Spleen (tissue), 11 donors: ENCODE measurements at regions not wholly inside any gene's neighbourhood (a gene's known extent, or its start where the extent isn't known, plus 50 kb on each side); places are given as distances from the start of the nearest gene placed in this dataset.

ENCODE experiments used
- DNase-seq: peaks from one replicate; pipeline ENCODE4 v3.0.0-alpha.2; 2020
- H3K27ac ChIP-seq, 8 donors: fragments of 200-600 bp; sonication (generic) in 7 of 8; 1 replicate in 4 of 8; 2 replicates in 4 of 8; pipeline versions ENCODE4 v1.5.0 to v1.8.0; 2016 to 2021; ENCODE audit warnings: inconsistent platforms in 4 of 8, mild to moderate bottlenecking in 4 of 8, moderate library complexity in 1 of 8
- H3K27me3 ChIP-seq, 7 donors: fragments of 200-600 bp; sonication (generic) in 6 of 7; replicated peaks in 1 of 7; 1 replicate in 4 of 7; 2 replicates in 3 of 7; pipeline versions ENCODE4 v1.5.0 to v1.8.0; 2016 to 2021; ENCODE audit warnings: inconsistent platforms in 3 of 7, mild to moderate bottlenecking in 1 of 7
- H3K36me3 ChIP-seq, 6 donors: fragments of 200-600 bp; sonication (generic) in 5 of 6; 1 replicate in 4 of 6; 2 replicates in 2 of 6; pipeline versions ENCODE4 v1.5.0 to v1.8.0; 2016 to 2021; ENCODE audit warnings: inconsistent platforms in 2 of 6
- H3K4me1 ChIP-seq, 6 donors: fragments of 200-600 bp; sonication (generic) in 5 of 6; 1 replicate in 3 of 6; 2 replicates in 3 of 6; pipeline versions ENCODE4 v1.5.0 to v1.8.0; 2016 to 2021; ENCODE audit warnings: inconsistent platforms in 3 of 6
- H3K4me3 ChIP-seq, 8 donors: fragments of 200-600 bp; sonication (generic) in 7 of 8; 1 replicate in 4 of 8; 2 replicates in 4 of 8; pipeline versions ENCODE4 v1.5.0 to v1.8.0; 2016 to 2021; ENCODE audit warnings: inconsistent platforms in 4 of 8, mild to moderate bottlenecking in 4 of 8, moderate library complexity in 2 of 8
- H3K9me3 ChIP-seq, 8 donors: fragments of 200-600 bp; sonication (generic) in 7 of 8; 1 replicate in 4 of 8; 2 replicates in 4 of 8; pipeline versions ENCODE4 v1.5.0 to v1.8.0; 2016 to 2021; ENCODE audit warnings: inconsistent platforms in 4 of 8
- CTCF ChIP-seq, 11 experiments: fragments of 200-600 bp in 7 of 11; fragments of 450-650 bp in 4 of 11; sonication (generic) in 4 of 11; IDR thresholded peaks in 8 of 11; conservative IDR thresholded peaks in 3 of 11; 1 replicate in 7 of 11; 2 replicates in 4 of 11; pipeline versions ENCODE4 v1.4.0 to v1.8.0; 2016 to 2021; ENCODE audit warnings: antibody characterized with exemption in 11 of 11, inconsistent platforms in 4 of 11, mild to moderate bottlenecking in 1 of 11
- POLR2A ChIP-seq, 3 donors: fragments of 450-650 bp; IDR thresholded peaks; one replicate each; pipeline ENCODE4 v1.5.1; 2017; ENCODE audit warnings: antibody characterized with exemption in 3 of 3, mild to moderate bottlenecking in 1 of 3
- POLR2AphosphoS5 ChIP-seq, 3 donors: sonication (generic); formaldehyde crosslinking; IDR thresholded peaks; one replicate each; pipeline ENCODE4 v1.5.1; 2017; ENCODE audit warnings: antibody characterized with exemption in 3 of 3
- WGBS, 5 donors: extraction: QIAGEN DNeasy Blood & Tissue Kit in 3 of 5; methylation state at CpG; one replicate each; pipeline versions ENCODE4 v1.1.5 to v1.1.7; 2013 to 2018; 5-methylcytosine and 5-hydroxymethylcytosine counted together
- intact Hi-C: fragments of 100-400 bp; cut with DNase I; formaldehyde crosslinking; loops from one replicate; pipeline ENCODE4 v1.15.0; 2023; ENCODE audit warnings: low total_unique reads
- donor health status: healthy with polysubstance abuse.
- donor health status: DM: no; HTN: no; CAD: no; lungs with moderate emphysema.
- donor health status: DM: no; HTN: no; CAD: no.
- donor health status: Bipolar disorder and iron deficiency.
- donor health status: healthy.
- donor health status: DM: no; HTN: no; CAD: no.
- donor health status: DM: yes; HTN: yes; CAD: no.

GRCh38 chr4:175176710-175177109 is 258.6 kb downstream of the ADAM29 start:
- Histone ChIP-seq H3K27ac (no peak overlapping the region), H3K27me3 (no peaks in the 10 kb centered on the region), H3K4me3 (no peak overlapping the region), H3K4me1 (no peaks in the 10 kb centered on the region), H3K36me3 (no peaks in the 10 kb centered on the region), H3K9me3 (peaks cover 0 to 28% (median 8%) of the 10 kb centered on the region in 8 donors)
- DNase-seq: no peak
- WGBS, 5 donors: 71 to 78% (median 74%) methylated on average over 4 of the region's 4 CpGs
- TF ChIP-seq POLR2AphosphoS5 (IDR thresholded peaks at IDR 0.05): no peak
- TF ChIP-seq POLR2A (IDR thresholded peaks at IDR 0.05): no peak
- no peak for TF ChIP-seq CTCF (IDR thresholded peaks at IDR 0.05 in 8 of 11, conservative IDR thresholded peaks at IDR 0.05 in 3 of 11)
- intact Hi-C loops: no loop called here

- Histone ChIP-seq H3K27me3 (no peaks in the 10 kb centered on the region), H3K27ac (no peak overlapping the region), H3K4me1 (no peaks in the 10 kb centered on the region), H3K36me3 (no peaks in the 10 kb centered on the region), H3K9me3 (peaks cover 0 to 6% (median 0%) of the 10 kb centered on the region in 8 donors), H3K4me3 (no peak overlapping the region)
- intact Hi-C loops: no loop called here
- TF ChIP-seq POLR2A (IDR thresholded peaks at IDR 0.05) (no peak), CTCF (IDR thresholded peaks at IDR 0.05 in 8 of 11, conservative IDR thresholded peaks at IDR 0.05 in 3 of 11) (no peak), POLR2AphosphoS5 (IDR thresholded peaks at IDR 0.05) (no peak)
- 56 to 83% (median 66%) methylated on average over 3 of the region's 3 CpGs for WGBS, 5 donors
- no peak for DNase-seq
These were observed 272.5 kb downstream of the ADAM29 start for GRCh38 chr4:175190654-175191053.

- no peaks in the 10 kb centered on the region for H3K36me3 ChIP-seq
- H3K4me3 ChIP-seq: no peak overlapping the region
- no peaks in the 10 kb centered on the region for H3K4me1 ChIP-seq
- no peak overlapping the region for H3K27ac ChIP-seq
- no peaks in the 10 kb centered on the region for H3K27me3 ChIP-seq
- H3K9me3 ChIP-seq: peaks cover 0 to 3% (median 0%) of the 10 kb centered on the region in 8 donors
- no peak for TF ChIP-seq CTCF (IDR thresholded peaks at IDR 0.05 in 8 of 11, conservative IDR thresholded peaks at IDR 0.05 in 3 of 11)
- TF ChIP-seq POLR2A (IDR thresholded peaks at IDR 0.05): no peak
- no peak for TF ChIP-seq POLR2AphosphoS5 (IDR thresholded peaks at IDR 0.05)
- no peak for DNase-seq
- intact Hi-C loops: no loop called here
- WGBS, 5 donors: 67 to 78% (median 76%) methylated on average over 1 of the region's 1 CpG
These were observed 279.9 kb downstream of the ADAM29 start for GRCh38 chr4:175198056-175198455.

GRCh38 chr4:175215208-175215607 is 297.1 kb downstream of the ADAM29 start:
- Histone ChIP-seq H3K27me3 (no peaks in the 10 kb centered on the region), H3K4me1 (no peaks in the 10 kb centered on the region), H3K27ac (no peak overlapping the region), H3K4me3 (no peak overlapping the region), H3K36me3 (no peaks in the 10 kb centered on the region), H3K9me3 (peaks cover 0 to 66% (median 44%) of the 10 kb centered on the region in 8 donors)
- 88 to 96% (median 90%) methylated on average over 8 of the region's 8 CpGs for WGBS, 5 donors
- intact Hi-C loops: no loop called here
- no peak for DNase-seq
- TF ChIP-seq POLR2AphosphoS5 (IDR thresholded peaks at IDR 0.05) (no peak), CTCF (IDR thresholded peaks at IDR 0.05 in 8 of 11, conservative IDR thresholded peaks at IDR 0.05 in 3 of 11) (no peak), POLR2A (IDR thresholded peaks at IDR 0.05) (no peak)
